ENCODE measurements at regions not wholly inside any gene's neighbourhood (a gene's known extent, or its start where the extent isn't known, plus 50 kb on each side); places are given as distances from the start of the nearest gene placed in this dataset.

DNA sequence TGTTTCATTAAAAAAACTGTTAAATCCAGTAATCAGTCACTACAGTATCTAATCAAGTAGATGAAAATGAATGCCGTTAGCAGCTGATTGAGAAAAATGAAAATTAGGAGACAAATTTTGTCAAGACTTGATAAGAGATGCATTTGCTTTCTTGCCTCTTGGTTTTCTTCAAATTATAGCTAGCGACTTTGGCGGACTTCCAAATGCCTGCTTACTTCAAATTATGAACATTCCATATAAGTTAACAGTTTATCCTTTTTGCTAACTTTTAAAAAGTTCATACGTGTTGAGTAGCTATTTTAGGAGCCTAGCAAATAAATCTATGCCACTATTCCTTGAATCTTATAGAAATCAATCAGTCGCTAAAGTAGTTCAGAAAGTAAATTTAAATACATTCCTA lies 58.8 kb downstream of the PPP4R3C start:
- intact Hi-C loops (cut with DNase I; ENCODE audit: low total_unique reads), result no loop called here
- DNase-seq (ENCODE audit: low spot score in 2 of 2), result no peak
- no peak overlapping the region for H3K4me3 ChIP-seq (ENCODE audit: low read depth, poor library complexity, severe bottlenecking)
- WGBS, 2 donors, result 53 to 65% methylated on average over 5 of the region's 5 CpGs
- TF ChIP-seq, protein P1, sequence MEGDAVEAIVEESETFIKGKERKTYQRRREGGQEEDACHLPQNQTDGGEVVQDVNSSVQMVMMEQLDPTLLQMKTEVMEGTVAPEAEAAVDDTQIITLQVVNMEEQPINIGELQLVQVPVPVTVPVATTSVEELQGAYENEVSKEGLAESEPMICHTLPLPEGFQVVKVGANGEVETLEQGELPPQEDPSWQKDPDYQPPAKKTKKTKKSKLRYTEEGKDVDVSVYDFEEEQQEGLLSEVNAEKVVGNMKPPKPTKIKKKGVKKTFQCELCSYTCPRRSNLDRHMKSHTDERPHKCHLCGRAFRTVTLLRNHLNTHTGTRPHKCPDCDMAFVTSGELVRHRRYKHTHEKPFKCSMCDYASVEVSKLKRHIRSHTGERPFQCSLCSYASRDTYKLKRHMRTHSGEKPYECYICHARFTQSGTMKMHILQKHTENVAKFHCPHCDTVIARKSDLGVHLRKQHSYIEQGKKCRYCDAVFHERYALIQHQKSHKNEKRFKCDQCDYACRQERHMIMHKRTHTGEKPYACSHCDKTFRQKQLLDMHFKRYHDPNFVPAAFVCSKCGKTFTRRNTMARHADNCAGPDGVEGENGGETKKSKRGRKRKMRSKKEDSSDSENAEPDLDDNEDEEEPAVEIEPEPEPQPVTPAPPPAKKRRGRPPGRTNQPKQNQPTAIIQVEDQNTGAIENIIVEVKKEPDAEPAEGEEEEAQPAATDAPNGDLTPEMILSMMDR (IDR thresholded peaks at IDR 0.05), result no peak
- no peak for TF ChIP-seq POLR2A (IDR thresholded peaks at IDR 0.05)

DNA sequence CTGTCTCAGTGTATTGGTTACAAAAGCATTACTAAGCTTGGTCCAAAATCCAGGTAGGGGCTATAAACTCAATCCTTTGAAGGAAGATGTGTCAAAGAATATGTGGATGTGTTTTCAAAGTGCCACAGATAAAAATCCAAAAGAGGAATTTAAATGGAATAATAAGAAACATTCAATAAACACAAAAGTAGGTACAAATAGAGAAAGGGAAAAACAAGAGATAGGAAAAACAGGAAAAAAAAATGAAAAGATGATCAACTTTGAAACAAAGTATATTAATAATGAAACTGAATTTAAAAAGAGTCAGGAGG lies 64.0 kb downstream of the PPP4R3C start:
- intact Hi-C loops (cut with DNase I; ENCODE audit: low total_unique reads), result no loop called here
- no peak overlapping the region for H3K4me3 ChIP-seq (ENCODE audit: low read depth, poor library complexity, severe bottlenecking)
- no peak for TF ChIP-seq POLR2A (IDR thresholded peaks at IDR 0.05)
- TF ChIP-seq, protein P1 (IDR thresholded peaks at IDR 0.05), result no peak
- DNase-seq (ENCODE audit: low spot score in 2 of 2), result no peak

DNA sequence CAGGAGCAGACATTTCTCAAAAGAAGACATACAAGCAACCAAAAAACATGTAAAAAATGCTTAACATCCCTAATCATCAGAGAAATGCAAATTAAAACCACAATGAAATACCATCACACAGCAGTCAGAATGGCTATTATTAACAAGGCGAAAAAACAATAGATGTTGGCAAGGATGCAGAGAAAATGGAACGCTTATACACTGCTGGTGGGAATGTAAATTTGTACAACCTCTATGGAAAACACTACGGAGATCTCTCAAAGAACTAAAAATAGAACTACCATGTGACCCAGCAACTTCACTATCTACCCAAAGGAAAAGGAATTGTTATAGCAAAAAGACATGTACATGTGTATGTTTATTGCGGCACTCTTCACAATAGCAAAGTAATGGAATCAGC lies 71.5 kb downstream of the PPP4R3C start:
- no peak for DNase-seq (ENCODE audit: low spot score in 2 of 2)
- no peak overlapping the region for H3K4me3 ChIP-seq (ENCODE audit: low read depth, poor library complexity, severe bottlenecking)
- intact Hi-C loops (cut with DNase I; ENCODE audit: low total_unique reads), result no loop called here
- WGBS, 2 donors, result 64 to 81% methylated on average over 4 of the region's 4 CpGs
- no peak for TF ChIP-seq POLR2A (IDR thresholded peaks at IDR 0.05)
- TF ChIP-seq, protein P1 (IDR thresholded peaks at IDR 0.05), result no peak

DNA sequence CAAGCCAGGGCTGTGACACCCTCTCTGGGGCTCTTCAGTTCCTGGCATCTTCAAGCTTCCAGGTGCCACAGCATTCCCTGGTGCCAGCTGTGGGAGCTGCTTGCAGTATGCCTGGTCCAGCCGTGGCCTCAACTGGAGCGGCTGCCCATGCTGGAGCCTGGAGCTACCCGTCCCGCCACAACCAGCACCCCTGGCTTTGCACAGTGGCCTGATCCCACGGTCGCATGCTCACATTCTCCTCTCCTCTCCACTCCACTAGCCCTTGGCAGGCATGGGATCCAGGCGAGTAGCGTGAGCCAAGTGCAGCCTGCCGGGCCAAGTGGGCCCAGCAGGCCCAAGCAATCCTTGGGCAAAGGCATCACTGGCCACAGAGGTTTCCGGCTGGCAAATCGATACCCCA lies 81.7 kb downstream of the PPP4R3C start:
- no peak for DNase-seq (ENCODE audit: low spot score in 2 of 2)
- WGBS, 2 donors, result 88 to 100% methylated on average over 2 to 11 of the region's 11 CpGs
- no peak overlapping the region for H3K4me3 ChIP-seq (ENCODE audit: low read depth, poor library complexity, severe bottlenecking)
- intact Hi-C loops (cut with DNase I; ENCODE audit: low total_unique reads), result no loop called here
- TF ChIP-seq, protein P1 (IDR thresholded peaks at IDR 0.05), result no peak
- no peak for TF ChIP-seq POLR2A (IDR thresholded peaks at IDR 0.05)

DNA sequence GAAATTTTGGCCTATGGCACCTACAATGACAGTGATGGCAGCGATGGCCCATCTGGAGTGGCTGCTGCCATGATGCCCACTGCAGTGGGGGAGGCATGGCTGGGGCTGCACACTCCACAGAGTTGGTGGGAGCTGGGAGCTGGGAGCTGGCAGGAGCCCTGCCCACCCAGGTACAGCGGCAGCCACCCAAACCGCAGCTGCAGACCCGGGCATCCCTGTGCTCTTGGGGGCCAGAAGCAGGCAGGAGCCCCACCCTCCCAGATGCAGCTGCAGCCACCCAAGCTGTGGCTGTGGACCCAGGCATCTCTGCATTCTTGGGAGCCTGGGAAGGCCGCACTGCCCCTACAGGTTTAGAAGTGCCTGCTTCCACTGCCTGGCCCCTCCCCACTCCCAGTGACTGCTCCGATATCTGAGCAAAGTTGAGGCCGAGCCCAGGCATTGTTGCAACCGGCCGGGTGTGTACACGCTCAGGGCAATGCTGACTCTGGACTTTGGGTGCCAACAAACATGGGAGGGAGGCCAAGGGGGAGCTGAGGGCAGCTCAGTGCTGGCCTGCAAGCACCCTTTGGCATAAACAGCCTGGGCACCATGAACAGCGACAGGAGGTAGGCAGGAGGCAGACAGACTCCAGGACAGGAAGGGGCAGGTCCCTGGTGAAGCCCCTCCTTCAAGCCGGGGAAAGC lies 82.8 kb downstream of the PPP4R3C start:
- no peak for DNase-seq (ENCODE audit: low spot score in 2 of 2)
- H3K4me3 ChIP-seq (ENCODE audit: low read depth, poor library complexity, severe bottlenecking), result no peak overlapping the region
- intact Hi-C loops (cut with DNase I; ENCODE audit: low total_unique reads), result no loop called here
- WGBS, 2 donors, result 75% methylated on average over 10 of the region's 12 CpGs; no CpG with 5 or more reads in 1 of the 2 donors
- TF ChIP-seq, protein P1 (IDR thresholded peaks at IDR 0.05), result no peak
- TF ChIP-seq POLR2A (IDR thresholded peaks at IDR 0.05), result no peak

DNA sequence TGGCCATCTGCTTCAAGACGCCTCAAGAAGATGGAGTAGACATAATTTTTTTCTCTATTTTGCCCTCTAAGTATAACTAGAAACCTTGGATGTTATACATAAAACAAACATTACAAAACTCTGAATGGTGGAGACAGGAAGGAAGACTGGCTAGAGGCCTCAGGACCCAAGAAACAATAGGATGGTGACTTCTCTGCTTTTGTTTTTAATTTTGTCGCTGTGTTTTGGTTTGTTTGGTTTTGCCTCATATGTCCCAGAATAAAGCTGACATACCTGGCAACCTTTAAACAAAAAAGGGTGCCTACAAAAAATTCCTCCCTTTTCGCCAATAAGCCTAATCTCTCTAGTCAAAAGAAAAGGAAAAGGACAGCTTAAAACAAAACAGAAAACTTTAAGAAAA lies 109.1 kb downstream of the PPP4R3C start:
- 58 to 80% methylated on average over 3 of the region's 3 CpGs for WGBS, 2 donors
- intact Hi-C loops (cut with DNase I; ENCODE audit: low total_unique reads), result no loop called here
- TF ChIP-seq POLR2A (IDR thresholded peaks at IDR 0.05), result no peak
- TF ChIP-seq, protein P1 (IDR thresholded peaks at IDR 0.05), result no peak
- DNase-seq (ENCODE audit: low spot score in 2 of 2), result no peak
- no peak overlapping the region for H3K4me3 ChIP-seq (ENCODE audit: low read depth, poor library complexity, severe bottlenecking)

All from lower leg skin (tissue), 4 donors.